HG02642 (cell line): ENCODE measurements at regions not wholly inside any gene's neighbourhood (a gene's known extent, or its start where the extent isn't known, plus 50 kb on each side); places are given as distances from the start of the nearest gene placed in this dataset.

Experiments used
- ATAC-seq: cut with Tn5 transposase; IDR thresholded peaks from one replicate; pipeline ENCODE4 v1.9.1; 2021; ENCODE audit warnings: mild to moderate bottlenecking; ENCODE audit not compliant: unreplicated experiment, poor library complexity

- no peak for ATAC-seq
These were observed 112.8 kb downstream of the SAMD5 start for GRCh38 chr6:147621263-147621662.

- no peak for ATAC-seq
These were observed 113.5 kb downstream of the SAMD5 start for GRCh38 chr6:147621961-147622360.

- no peak for ATAC-seq
These were observed 116.5 kb downstream of the SAMD5 start for GRCh38 chr6:147624946-147625515.

GRCh38 chr6:147625946-147626345 lies 117.5 kb downstream of the SAMD5 start:
- ATAC-seq: no peak

GRCh38 chr6:147627411-147627810 lies 118.9 kb downstream of the SAMD5 start:
- ATAC-seq: no peak

GRCh38 chr6:147633191-147633590 lies 124.7 kb downstream of the SAMD5 start:
- ATAC-seq: no peak

GRCh38 chr6:147637620-147638195 lies 129.2 kb downstream of the SAMD5 start:
- no peak for ATAC-seq

- no peak for ATAC-seq
These were observed 130.8 kb downstream of the SAMD5 start for GRCh38 chr6:147639279-147639678.

GRCh38 chr6:147640606-147641005 lies 132.1 kb downstream of the SAMD5 start:
- ATAC-seq: no peak

GRCh38 chr6:147641511-147641910 lies 133.0 kb downstream of the SAMD5 start:
- no peak for ATAC-seq

- no peak for ATAC-seq
These were observed 134.0 kb downstream of the SAMD5 start for GRCh38 chr6:147642458-147642857.

- no peak for ATAC-seq
These were observed 135.1 kb downstream of the SAMD5 start for GRCh38 chr6:147643341-147644200.

GRCh38 chr6:147648916-147649315 lies 140.4 kb downstream of the SAMD5 start:
- no peak for ATAC-seq

GRCh38 chr6:147651249-147652063 lies 143.0 kb downstream of the SAMD5 start:
- ATAC-seq: no peak

- ATAC-seq: no peak
These were observed 145.1 kb downstream of the SAMD5 start for GRCh38 chr6:147653631-147654030.

- ATAC-seq: no peak
These were observed 145.8 kb downstream of the SAMD5 start for GRCh38 chr6:147654103-147654845.

GRCh38 chr6:147660334-147661311 lies 152.1 kb downstream of the SAMD5 start:
- no peak for ATAC-seq

GRCh38 chr6:147662646-147663045 lies 154.2 kb downstream of the SAMD5 start:
- no peak for ATAC-seq

GRCh38 chr6:147664092-147664491 lies 155.6 kb downstream of the SAMD5 start:
- no peak for ATAC-seq
